C4-2B (cell line): ENCODE measurements at regions not wholly inside any gene's neighbourhood (a gene's known extent, or its start where the extent isn't known, plus 50 kb on each side); places are given as distances from the start of the nearest gene placed in this dataset.

Source experiments
- ZFX ChIP-seq: fragments of 450-650 bp; IDR thresholded peaks from 2 replicates; pipeline ENCODE4 v1.6.1; 2017
- TF ChIP-seq, protein P1 (sequence below): fragments of 450-650 bp; conservative IDR thresholded peaks from 2 replicates; pipeline ENCODE4 v1.5.1; 2017; ENCODE audit warnings: mild to moderate bottlenecking

DNA sequence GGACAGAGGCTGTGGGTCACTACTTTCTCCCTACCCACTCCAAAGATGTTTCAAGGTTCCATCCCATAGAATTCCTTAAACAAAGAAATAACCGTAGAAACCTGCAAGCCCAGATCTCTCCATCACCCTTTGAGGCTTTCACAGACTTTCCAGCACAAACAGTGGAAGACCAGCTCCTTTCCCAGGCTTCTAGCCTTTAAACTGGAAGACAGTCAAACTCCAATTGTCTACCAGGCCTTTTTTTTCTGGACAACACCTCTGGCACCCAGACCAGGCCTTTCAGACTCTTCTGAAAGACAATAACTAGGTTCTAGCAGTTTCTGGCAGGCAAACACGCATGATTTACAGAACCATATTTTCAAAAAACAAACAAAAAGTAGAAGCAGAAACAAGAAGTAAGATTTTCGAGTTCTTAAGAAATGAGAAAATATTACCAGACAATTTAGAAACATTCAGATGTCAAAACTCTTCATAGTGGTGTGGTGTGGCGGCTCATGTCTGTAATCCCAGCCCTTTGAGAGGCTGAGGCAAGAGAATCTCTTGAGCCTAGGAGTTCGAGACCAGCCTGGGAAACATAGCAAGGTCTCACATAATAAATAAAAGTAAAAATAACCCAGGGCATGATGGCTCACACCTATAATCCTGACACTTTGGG lies 73.0 kb upstream of the EPCAM start:
- TF ChIP-seq, protein P1, sequence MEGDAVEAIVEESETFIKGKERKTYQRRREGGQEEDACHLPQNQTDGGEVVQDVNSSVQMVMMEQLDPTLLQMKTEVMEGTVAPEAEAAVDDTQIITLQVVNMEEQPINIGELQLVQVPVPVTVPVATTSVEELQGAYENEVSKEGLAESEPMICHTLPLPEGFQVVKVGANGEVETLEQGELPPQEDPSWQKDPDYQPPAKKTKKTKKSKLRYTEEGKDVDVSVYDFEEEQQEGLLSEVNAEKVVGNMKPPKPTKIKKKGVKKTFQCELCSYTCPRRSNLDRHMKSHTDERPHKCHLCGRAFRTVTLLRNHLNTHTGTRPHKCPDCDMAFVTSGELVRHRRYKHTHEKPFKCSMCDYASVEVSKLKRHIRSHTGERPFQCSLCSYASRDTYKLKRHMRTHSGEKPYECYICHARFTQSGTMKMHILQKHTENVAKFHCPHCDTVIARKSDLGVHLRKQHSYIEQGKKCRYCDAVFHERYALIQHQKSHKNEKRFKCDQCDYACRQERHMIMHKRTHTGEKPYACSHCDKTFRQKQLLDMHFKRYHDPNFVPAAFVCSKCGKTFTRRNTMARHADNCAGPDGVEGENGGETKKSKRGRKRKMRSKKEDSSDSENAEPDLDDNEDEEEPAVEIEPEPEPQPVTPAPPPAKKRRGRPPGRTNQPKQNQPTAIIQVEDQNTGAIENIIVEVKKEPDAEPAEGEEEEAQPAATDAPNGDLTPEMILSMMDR, result no peak
- no peak for TF ChIP-seq ZFX
